Cerebellar cortex (tissue), 1 donor: ENCODE measurements at regions not wholly inside any gene's neighbourhood (a gene's known extent, or its start where the extent isn't known, plus 50 kb on each side); places are given as distances from the start of the nearest gene placed in this dataset.

Experiments
- DNase-seq: peaks from one replicate; pipeline ENCODE4 v3.0.0-alpha.2; 2015; ENCODE audit warnings: low spot score

DNA sequence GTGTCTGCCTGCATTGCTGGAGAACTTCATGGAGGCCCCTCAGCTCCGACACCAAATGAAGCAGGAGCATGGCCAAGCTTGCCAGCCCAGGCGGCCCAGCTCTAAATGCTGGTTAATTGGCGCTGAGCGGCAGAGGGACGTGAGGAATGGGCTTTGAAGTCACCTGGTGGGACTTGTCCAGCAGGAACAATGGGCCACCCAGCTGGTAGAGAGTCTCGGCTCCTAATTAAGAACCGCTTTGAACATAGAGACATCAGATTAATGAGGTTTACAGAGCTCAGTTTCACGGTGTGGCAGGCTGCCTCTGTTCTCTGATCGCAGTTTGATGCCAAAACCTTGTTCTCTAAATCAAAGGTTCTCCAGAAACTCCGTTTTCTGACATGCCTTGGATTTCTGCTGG lies 77.5 kb upstream of the LINGO1 start:
- no peak for DNase-seq

DNA sequence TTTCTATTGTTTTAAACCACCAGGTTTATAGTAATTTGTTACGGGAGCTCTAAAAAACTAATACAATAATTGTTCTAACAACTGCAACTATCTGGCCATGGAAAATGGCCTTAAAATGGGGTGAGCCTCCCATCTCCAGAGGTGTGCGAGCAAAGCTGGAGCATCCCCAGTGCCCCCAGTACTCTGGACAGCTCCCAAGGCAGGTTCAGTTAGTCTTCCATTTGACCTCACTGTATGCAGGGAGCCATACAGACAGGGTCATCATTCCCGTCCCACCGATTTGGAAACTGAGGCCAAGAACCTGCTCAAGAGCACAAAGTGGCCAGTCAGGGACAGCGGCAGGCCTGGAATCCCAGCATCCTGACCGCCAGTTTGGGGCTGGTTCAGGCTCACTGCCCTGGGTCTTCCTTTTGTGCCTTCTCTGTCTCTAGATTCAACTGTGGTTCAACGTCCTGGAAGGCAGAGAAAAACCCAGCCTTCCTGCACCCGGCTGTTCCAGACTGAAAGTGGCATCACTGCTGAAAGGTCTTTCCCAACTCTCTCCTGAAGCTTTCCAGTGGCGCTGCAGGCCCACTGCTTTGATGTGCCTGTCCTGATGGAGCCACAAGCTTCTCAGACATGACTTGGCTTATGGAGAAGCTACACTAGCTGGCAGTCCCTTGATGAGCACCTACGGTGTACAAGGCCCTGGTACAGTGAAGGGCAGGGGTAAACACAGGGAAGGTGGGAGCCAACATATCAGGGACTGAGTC lies 76.6 kb upstream of the LINGO1 start:
- no peak for DNase-seq

DNA sequence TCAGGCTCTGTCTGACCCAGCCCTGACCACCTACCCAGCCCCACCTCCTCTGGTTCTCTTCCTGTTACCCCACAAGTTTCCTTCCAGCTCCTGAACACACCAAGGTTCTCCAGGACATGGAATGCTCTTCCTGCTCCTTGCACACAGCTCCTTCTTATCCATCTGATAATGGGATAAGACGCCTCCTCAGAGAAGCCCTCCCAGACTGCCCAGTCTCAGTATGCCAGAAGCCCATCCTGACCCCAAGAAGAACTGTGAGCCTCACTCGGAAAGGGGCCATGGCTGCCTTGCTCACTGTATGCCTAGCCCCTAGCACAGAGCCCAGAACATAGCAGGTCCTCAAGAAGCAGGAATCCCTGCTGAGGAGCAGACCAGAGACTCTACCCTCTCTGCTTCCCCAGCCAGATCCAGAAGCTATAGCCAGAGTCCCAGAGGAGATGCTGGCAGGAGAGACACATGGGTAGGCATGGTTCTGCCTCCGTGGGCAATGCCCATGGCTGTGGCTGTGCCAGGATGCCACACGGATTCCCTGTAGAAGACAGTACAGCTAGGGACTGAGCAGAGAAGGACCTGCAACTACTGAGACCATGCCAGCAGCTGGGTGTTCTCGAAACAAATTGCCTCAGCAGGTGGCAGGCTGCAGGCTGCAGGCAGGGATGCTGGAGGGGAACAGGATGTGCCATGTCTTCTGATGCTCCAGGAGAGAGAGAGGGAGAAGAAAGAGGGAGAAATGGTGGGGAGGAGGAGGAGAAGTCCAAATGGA lies 74.0 kb upstream of the LINGO1 start:
- no peak for DNase-seq

- DNase-seq, result peak; percentile 23
Observed at GRCh38 chr15:77702211-77702957, 69.7 kb upstream of the LINGO1 start.

GRCh38 chr15:77698481-77698880 lies 65.8 kb upstream of the LINGO1 start:
- no peak for DNase-seq

DNA sequence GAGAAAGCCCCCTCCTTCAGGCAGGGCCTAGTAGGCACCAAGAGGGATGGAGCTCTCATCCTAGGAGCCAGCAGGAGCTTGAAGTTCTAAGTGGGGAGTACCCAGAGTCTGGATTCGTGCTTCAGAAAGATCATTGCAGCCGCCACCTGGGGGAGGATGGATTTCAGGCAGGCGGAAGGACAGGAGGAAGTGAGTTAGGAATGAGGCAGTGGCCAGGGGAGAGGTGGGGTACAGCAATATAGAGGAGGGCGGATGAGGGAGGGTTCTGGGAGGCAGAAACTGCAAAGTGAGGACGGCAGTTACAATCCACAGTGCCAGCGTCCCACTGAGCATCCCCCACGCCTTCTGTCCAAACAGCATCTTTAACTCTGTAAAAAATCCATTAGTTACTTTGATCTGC lies 65.2 kb upstream of the LINGO1 start:
- DNase-seq, result no peak

DNA sequence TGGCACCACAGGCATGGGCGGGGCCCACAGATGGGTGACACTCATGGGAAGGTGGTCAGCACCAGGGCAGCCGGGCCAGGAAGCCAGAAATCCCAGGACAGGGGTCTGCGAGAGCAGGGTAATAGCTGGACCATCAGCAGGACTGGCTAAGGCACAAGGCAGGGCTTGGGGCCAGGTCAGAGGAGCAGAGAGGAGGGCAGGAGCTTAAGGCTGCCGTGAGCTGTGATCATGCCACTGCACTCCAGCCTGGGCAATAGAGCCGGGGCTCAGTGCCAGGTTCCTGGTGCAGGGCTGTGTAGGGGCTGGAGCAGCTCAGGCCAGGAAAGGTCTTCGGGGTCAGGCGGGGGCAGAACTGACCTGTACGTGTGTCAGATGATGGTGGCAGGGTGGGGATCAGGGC lies 64.2 kb upstream of the LINGO1 start:
- DNase-seq, result no peak

DNA sequence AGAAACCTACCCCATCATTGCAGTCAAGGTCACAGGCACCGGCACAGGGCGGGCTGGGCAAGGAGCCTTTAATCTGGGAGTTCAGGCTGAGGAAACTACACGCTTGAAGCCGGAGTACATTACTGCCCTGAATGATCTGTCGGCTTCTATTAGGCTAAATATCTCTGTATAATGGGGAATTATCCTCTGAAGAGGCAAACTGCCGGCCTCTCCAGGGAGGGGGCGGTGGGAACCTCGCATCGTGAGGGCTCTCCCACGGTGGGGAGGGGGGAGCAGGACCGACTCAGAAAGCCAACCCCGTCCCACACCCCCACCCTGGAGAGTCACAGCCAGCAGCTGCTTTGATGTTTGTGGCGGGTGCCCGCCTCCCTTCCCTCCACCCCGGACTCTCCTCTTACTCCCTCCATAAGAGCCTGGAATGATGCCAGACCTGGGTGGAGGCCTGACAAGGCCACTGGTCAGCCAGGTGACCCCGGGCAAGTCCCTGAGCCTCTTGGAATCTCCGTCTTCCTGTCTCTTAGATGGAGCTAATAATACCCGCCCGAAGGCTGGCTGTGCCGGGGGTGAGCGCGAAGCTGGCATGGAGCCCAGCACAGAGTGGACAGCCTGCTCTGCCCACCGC lies 63.4 kb upstream of the LINGO1 start:
- DNase-seq, result no peak

DNA sequence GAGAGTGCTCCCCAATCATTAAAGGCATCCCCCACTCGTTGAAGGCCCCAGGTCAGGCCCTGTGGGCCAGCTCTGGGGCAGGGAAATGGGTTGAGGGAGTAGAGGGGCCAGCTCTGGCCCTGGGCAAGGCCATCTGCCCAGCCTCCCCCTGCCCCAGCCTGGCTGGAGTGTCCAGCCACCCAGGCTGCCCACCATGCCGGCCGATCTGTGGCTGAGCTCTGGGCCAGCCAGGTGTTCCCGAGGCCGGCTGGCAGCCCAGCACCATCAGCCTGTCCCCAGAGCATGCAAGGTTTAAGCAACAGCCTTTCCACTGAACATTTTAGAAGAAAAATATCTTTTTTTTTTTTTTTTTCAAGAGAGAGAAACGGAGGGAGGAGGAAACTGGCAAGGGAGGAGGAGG lies 62.8 kb upstream of the LINGO1 start:
- DNase-seq, result no peak

DNA sequence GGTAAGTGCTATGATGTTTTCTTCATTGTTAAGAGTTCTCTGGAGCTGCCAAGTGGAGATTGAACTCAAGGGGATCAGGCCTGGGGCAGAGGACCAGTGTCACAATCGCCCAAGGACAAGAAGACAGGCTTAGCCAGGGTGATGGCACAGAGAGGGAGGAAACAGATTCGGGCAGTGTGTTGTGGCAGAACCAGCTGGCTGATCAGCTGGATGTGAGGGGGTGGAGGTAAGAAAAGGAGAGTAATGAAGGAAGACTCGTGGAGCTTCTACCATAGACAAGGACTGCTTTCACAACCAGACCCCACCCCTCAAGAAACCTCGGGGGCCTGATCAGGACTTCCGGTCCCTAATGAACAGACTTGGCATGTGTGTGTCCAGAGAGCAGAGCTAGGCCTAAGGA lies 60.9 kb upstream of the LINGO1 start:
- no peak for DNase-seq

GRCh38 chr15:77692614-77693013 lies 59.9 kb upstream of the LINGO1 start:
- no peak for DNase-seq

- no peak for DNase-seq
Observed at GRCh38 chr15:77691607-77692006, 58.9 kb upstream of the LINGO1 start.

- DNase-seq, result no peak
Observed at GRCh38 chr15:77689821-77690220, 57.1 kb upstream of the LINGO1 start.

- no peak for DNase-seq
Observed at GRCh38 chr15:77688693-77689092, 56.0 kb upstream of the LINGO1 start.

DNA sequence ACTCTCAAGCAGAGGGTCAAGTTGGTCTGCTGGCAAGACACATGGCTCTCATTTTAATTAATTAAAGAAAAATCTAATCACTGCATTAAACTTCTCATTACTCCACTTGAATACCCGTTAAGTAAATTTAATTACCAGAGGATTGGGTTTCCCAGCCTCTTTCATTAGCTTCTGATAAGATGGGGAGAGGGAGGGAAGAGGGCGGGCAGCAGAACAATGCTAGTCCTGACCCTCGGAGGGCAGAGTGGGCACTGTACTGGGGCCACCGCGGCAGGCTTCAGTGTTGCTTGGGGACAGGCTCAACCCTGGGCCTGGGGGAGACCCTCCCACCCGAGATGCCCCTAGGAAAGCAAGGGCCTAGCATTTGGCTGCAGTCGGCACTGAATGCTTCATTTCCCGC lies 55.6 kb upstream of the LINGO1 start:
- DNase-seq, result no peak

- no peak for DNase-seq
Observed at GRCh38 chr15:77685082-77685815, 52.5 kb upstream of the LINGO1 start.

- DNase-seq, result no peak
Observed at GRCh38 chr15:77684341-77685081, 51.8 kb upstream of the LINGO1 start.

- DNase-seq, result no peak
Observed at GRCh38 chr15:77682564-77682963, 49.9 kb upstream of the LINGO1 start.
